GM12878 (cell line): ENCODE measurements at regions not wholly inside any gene's neighbourhood (a gene's known extent, or its start where the extent isn't known, plus 50 kb on each side); places are given as distances from the start of the nearest gene placed in this dataset.

ENCODE experiments used
- ATAC-seq: fragments of 200-7000 bp; cut with Tn5 transposase; 3 replicates; pipeline ENCODE4 v1.9.1; 2020; ENCODE audit warnings: mild to moderate bottlenecking, moderate library complexity
- BruUV-seq: library from RNA; stranded (reverse); fragments of 400-500 nt; replicated peaks from 2 replicates; lab custom pipeline; 2021; lab: Mats Ljungman, UMichigan
- CTCF ChIA-PET: fragments of 300-600 bp; sonication (Branson Sonifier 250); formaldehyde crosslinking; extraction: SDS; loops from one replicate; lab custom pipeline; 2021; ENCODE audit warnings: inconsistent platforms; lab: Yijun Ruan, JAX
- POLR2A ChIA-PET: fragments of 350-600 bp; formaldehyde crosslinking; extraction: SDS; loops from one replicate; lab custom pipeline; 2021; ENCODE audit warnings: inconsistent platforms; lab: Charles Lee
- RAD21 ChIA-PET: fragments of 300-600 bp; sonication (Branson Sonifier 250); formaldehyde crosslinking; loops from one replicate; lab custom pipeline; 2023; ENCODE audit warnings: antibody characterized with exemption; ENCODE audit not compliant: unreplicated experiment; lab: Charles Lee
- SMC1A ChIA-PET: fragments of 300-600 bp; sonication (Branson Sonifier 250); formaldehyde crosslinking; loops from one replicate; lab custom pipeline; 2023; ENCODE audit not compliant: unreplicated experiment, uncharacterized antibody; lab: Charles Lee
- DNase-seq: peaks from one replicate; pipeline ENCODE4 v3.0.0-alpha.2; 2011; ENCODE audit warnings: low read depth, low spot score
- FAIRE-seq: peaks from 3 replicates; lab custom pipeline; 2011; peaks lifted over from hg19 to GRCh38; lab: Jason Lieb, UNC
- H2AFZ ChIP-seq: 2 replicates; pipeline ENCODE4 v1.6.0; 2011; ENCODE audit warnings: low read depth, low read length, control low read depth; ENCODE audit not compliant: control insufficient read depth
- H3K27ac ChIP-seq: 2 replicates; pipeline ENCODE4 v1.5.1; 2011; ENCODE audit warnings: control low read depth; ENCODE audit not compliant: control insufficient read depth, insufficient read depth
- H3K27me3 ChIP-seq, 2 experiments: replicated peaks in 1 of 2; 2 replicates each; pipeline versions ENCODE4 v1.6.0 to v1.6.1; 2011; ENCODE audit warnings: low read length in 1 of 2; ENCODE audit not compliant: control insufficient read depth in 2 of 2, insufficient read depth in 2 of 2
- H3K36me3 ChIP-seq, 2 experiments: 2 replicates each; pipeline ENCODE4 v1.5.1; 2011; ENCODE audit warnings: low read length in 1 of 2; ENCODE audit not compliant: control insufficient read depth in 2 of 2, insufficient read depth in 2 of 2
- H3K4me1 ChIP-seq: 2 replicates; pipeline ENCODE4 v1.6.1; 2011; ENCODE audit warnings: mild to moderate bottlenecking, low read length, moderate library complexity, mixed read lengths; ENCODE audit not compliant: control insufficient read depth, insufficient read depth
- H3K4me2 ChIP-seq: 2 replicates; pipeline ENCODE4 v1.6.0; 2011; ENCODE audit warnings: control low read depth; ENCODE audit not compliant: control insufficient read depth, insufficient read depth
- H3K4me3 ChIP-seq: fragments of 200-600 bp; sonication (generic); 2 replicates; pipeline ENCODE4 v1.5.1; 2016
- H3K79me2 ChIP-seq: 2 replicates; pipeline ENCODE4 v1.6.0; 2011; ENCODE audit warnings: low read length; ENCODE audit not compliant: control insufficient read depth, insufficient read depth
- H3K9ac ChIP-seq: 2 replicates; pipeline ENCODE4 v1.8.0; 2011; ENCODE audit warnings: low read length, control low read depth, mixed read lengths; ENCODE audit not compliant: control insufficient read depth, insufficient read depth
- H3K9me3 ChIP-seq: replicated peaks from 3 replicates; pipeline ENCODE4 v1.5.1; 2011; ENCODE audit warnings: mild to moderate bottlenecking, low read length; ENCODE audit not compliant: control insufficient read depth, insufficient read depth
- H4K20me1 ChIP-seq: 2 replicates; pipeline ENCODE4 v1.6.0; 2011; ENCODE audit not compliant: control insufficient read depth, insufficient read depth
- BCL11A ChIP-seq: IDR thresholded peaks from 2 replicates; pipeline ENCODE4 v1.6.1; 2011; ENCODE audit warnings: low read depth, low read length
- BHLHE40 ChIP-seq, 2 experiments: fragments of 450-650 bp in 1 of 2; IDR thresholded peaks; 2 replicates each; pipeline ENCODE4 v1.6.1; 2011 to 2017; ENCODE audit warnings: low read depth in 2 of 2, borderline replicate concordance in 1 of 2, improper control_type of control experiment in 1 of 2, low read length in 1 of 2, mild to moderate bottlenecking in 1 of 2
- CREM ChIP-seq: IDR thresholded peaks from 2 replicates; pipeline ENCODE4 v1.6.1; 2014; ENCODE audit warnings: antibody characterized with exemption, low read depth
- EZH2 ChIP-seq: IDR thresholded peaks from 2 replicates; pipeline ENCODE4 v1.6.1; 2012; ENCODE audit warnings: low read depth, mild to moderate bottlenecking, control low read depth, inconsistent platforms, low read length, borderline replicate concordance; ENCODE audit not compliant: control insufficient read depth
- GABPA ChIP-seq: IDR thresholded peaks from 2 replicates; pipeline ENCODE4 v1.6.1; 2014; ENCODE audit warnings: antibody characterized with exemption, low read depth, mild to moderate bottlenecking, inconsistent platforms
- IKZF1 ChIP-seq: fragments of 450-650 bp; conservative IDR thresholded peaks from 2 replicates; pipeline ENCODE4 v1.6.1; 2017; ENCODE audit warnings: antibody characterized with exemption, mild to moderate bottlenecking
- JUND ChIP-seq: IDR thresholded peaks from 2 replicates; pipeline ENCODE4 v1.6.1; 2012; ENCODE audit warnings: low read depth, mild to moderate bottlenecking, low read length, improper control_type of control experiment, moderate library complexity
- NFIC ChIP-seq: IDR thresholded peaks from 2 replicates; pipeline ENCODE4 v1.6.1; 2012; ENCODE audit warnings: low read depth, mild to moderate bottlenecking, inconsistent platforms, low read length, moderate library complexity
- WRNIP1 ChIP-seq: IDR thresholded peaks from 2 replicates; pipeline ENCODE4 v1.6.1; 2011; ENCODE audit warnings: low read depth, low read length, improper control_type of control experiment, borderline replicate concordance
- WGBS: methylation state at CpG from one replicate; pipeline ENCODE4 v1.1.6; 2016; ENCODE audit warnings: low lambda C conversion rate; ENCODE audit not compliant: insufficient replicate concordance, insufficient coverage; ENCODE audit errors: missing lambda C conversion rate; 5-methylcytosine and 5-hydroxymethylcytosine counted together
- in situ Hi-C: fragments of 300-500 bp; cut with MboI; formaldehyde crosslinking; loops from 9 replicates; pipeline ENCODE4 v1.14.3; 2018; ENCODE audit warnings: mixed read lengths
- intact Hi-C: fragments of 100-400 bp; cut with micrococcal nuclease; formaldehyde crosslinking; loops from one replicate; pipeline ENCODE4 v1.14.2; 2022; ENCODE audit not compliant: unreplicated experiment
- TF ChIP-seq, protein P1 (sequence below): IDR thresholded peaks from 2 replicates; pipeline ENCODE4 v1.6.1; 2012; ENCODE audit warnings: low read depth, low read length, improper control_type of control experiment
- TF ChIP-seq, protein P2 (sequence below): IDR thresholded peaks from 2 replicates; pipeline ENCODE4 v1.6.1; 2011; ENCODE audit warnings: borderline replicate concordance, low read depth, mild to moderate bottlenecking, moderate library complexity, mixed read lengths, low read length; ENCODE audit not compliant: insufficient read depth; ENCODE audit errors: extremely low read length
- TF ChIP-seq, protein P3 (sequence below): fragments of 450-650 bp; IDR thresholded peaks from 2 replicates; pipeline ENCODE4 v1.6.1; 2017; ENCODE audit warnings: mild to moderate bottlenecking, moderate library complexity
- TF ChIP-seq, protein P4 (sequence below): IDR thresholded peaks from 2 replicates; pipeline ENCODE4 v1.6.1; 2012; ENCODE audit warnings: low read length, inconsistent platforms

DNA sequence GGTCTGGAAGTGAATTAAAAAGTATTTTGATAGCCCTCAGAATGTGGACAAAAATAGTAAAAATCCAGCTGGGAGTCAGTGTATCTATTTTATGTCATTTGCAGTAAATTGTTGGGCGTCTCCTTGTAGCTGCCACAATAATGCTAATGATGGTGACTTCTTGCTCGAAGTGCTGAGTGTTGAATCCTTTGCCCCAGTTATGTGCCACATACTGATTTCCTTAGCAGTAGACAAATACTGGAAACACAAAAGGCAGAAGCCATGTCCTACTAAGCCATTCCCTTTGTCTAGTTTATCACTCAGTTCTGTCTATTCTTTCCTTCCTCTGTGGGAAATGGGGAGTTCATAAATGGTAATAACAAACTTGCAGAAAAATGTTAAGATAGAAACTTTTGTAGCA lies 70.7 kb upstream of the CXADR start (continued):
- TF ChIP-seq GABPA (no peak), EZH2 (no peak), JUND (no peak), CREM (no peak)
- TF ChIP-seq, protein P1, sequence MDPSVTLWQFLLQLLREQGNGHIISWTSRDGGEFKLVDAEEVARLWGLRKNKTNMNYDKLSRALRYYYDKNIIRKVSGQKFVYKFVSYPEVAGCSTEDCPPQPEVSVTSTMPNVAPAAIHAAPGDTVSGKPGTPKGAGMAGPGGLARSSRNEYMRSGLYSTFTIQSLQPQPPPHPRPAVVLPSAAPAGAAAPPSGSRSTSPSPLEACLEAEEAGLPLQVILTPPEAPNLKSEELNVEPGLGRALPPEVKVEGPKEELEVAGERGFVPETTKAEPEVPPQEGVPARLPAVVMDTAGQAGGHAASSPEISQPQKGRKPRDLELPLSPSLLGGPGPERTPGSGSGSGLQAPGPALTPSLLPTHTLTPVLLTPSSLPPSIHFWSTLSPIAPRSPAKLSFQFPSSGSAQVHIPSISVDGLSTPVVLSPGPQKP = no peak
- TF ChIP-seq, protein P2, sequence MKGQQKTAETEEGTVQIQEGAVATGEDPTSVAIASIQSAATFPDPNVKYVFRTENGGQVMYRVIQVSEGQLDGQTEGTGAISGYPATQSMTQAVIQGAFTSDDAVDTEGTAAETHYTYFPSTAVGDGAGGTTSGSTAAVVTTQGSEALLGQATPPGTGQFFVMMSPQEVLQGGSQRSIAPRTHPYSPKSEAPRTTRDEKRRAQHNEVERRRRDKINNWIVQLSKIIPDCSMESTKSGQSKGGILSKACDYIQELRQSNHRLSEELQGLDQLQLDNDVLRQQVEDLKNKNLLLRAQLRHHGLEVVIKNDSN = no peak

DNA sequence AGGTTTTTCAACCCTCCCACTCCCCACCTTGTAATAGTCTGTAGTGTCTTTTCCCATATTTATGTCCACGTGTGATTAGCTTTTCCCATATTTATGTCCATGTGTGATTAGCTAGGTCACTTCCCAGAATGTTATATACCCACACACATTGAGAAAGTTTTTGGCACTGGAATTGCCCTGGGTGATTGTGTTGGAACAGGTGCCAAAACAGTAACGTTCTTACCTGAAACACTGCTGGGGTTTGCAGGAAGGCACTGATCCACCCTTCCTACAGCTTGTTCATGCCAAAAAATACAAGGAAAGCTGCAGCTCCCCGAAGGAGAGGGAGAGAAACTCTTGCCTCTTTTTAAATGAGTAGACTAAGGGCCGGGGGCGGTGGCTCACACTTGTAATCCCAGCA lies 68.0 kb upstream of the CXADR start:
- DNase-seq (no peak), FAIRE-seq (no peak), ATAC-seq (no peak)
- ChIA-PET RAD21 (no interaction called here), POLR2A (no interaction called here), CTCF (no interaction called here), SMC1A (no interaction called here)
- Histone ChIP-seq H3K9ac (no peak overlapping the region), H3K27me3 (no peaks in the 10 kb centered on the region), H3K9me3 (no peaks in the 10 kb centered on the region), H3K79me2 (no peaks in the 10 kb centered on the region), H2AFZ (no peak overlapping the region), H3K4me1 (no peaks in the 10 kb centered on the region), H3K4me3 (no peak overlapping the region), H3K4me2 (no peak overlapping the region), H3K36me3 (no peaks in the 10 kb centered on the region), H4K20me1 (no peaks in the 10 kb centered on the region), H3K27ac (no peak overlapping the region)
- TF ChIP-seq BHLHE40 (IDR thresholded peaks at IDR 0.05; ENCODE audit: borderline replicate concordance in 1 of 2, low read depth in 2 of 2, low read length in 1 of 2) (no peak), BCL11A (no peak), NFIC (no peak), GABPA (no peak), WRNIP1 (no peak), IKZF1 (no peak)
- TF ChIP-seq, protein P3, sequence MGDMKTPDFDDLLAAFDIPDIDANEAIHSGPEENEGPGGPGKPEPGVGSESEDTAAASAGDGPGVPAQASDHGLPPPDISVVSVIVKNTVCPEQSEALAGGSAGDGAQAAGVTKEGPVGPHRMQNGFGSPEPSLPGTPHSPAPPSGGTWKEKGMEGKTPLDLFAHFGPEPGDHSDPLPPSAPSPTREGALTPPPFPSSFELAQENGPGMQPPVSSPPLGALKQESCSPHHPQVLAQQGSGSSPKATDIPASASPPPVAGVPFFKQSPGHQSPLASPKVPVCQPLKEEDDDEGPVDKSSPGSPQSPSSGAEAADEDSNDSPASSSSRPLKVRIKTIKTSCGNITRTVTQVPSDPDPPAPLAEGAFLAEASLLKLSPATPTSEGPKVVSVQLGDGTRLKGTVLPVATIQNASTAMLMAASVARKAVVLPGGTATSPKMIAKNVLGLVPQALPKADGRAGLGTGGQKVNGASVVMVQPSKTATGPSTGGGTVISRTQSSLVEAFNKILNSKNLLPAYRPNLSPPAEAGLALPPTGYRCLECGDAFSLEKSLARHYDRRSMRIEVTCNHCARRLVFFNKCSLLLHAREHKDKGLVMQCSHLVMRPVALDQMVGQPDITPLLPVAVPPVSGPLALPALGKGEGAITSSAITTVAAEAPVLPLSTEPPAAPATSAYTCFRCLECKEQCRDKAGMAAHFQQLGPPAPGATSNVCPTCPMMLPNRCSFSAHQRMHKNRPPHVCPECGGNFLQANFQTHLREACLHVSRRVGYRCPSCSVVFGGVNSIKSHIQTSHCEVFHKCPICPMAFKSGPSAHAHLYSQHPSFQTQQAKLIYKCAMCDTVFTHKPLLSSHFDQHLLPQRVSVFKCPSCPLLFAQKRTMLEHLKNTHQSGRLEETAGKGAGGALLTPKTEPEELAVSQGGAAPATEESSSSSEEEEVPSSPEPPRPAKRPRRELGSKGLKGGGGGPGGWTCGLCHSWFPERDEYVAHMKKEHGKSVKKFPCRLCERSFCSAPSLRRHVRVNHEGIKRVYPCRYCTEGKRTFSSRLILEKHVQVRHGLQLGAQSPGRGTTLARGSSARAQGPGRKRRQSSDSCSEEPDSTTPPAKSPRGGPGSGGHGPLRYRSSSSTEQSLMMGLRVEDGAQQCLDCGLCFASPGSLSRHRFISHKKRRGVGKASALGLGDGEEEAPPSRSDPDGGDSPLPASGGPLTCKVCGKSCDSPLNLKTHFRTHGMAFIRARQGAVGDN = no peak
- TF ChIP-seq, protein P1 = no peak
- TF ChIP-seq, protein P4, sequence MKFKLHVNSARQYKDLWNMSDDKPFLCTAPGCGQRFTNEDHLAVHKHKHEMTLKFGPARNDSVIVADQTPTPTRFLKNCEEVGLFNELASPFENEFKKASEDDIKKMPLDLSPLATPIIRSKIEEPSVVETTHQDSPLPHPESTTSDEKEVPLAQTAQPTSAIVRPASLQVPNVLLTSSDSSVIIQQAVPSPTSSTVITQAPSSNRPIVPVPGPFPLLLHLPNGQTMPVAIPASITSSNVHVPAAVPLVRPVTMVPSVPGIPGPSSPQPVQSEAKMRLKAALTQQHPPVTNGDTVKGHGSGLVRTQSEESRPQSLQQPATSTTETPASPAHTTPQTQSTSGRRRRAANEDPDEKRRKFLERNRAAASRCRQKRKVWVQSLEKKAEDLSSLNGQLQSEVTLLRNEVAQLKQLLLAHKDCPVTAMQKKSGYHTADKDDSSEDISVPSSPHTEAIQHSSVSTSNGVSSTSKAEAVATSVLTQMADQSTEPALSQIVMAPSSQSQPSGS = no peak
- in situ Hi-C loops (no loop called here), intact Hi-C loops (no loop called here)
- BruUV-seq = no TSS peak
- WGBS = 35% methylated on average over 5 of the region's 5 CpGs
